HFFc6 (cell line): ENCODE measurements at regions not wholly inside any gene's neighbourhood (a gene's known extent, or its start where the extent isn't known, plus 50 kb on each side); places are given as distances from the start of the nearest gene placed in this dataset.
"Not testable (repeated sequence)": the region's sequence is repeated elsewhere in the genome, so short reads cannot be mapped to it uniquely, and the experiment has no call there.

ENCODE experiments used
- DNase-seq: peaks from one replicate; pipeline ENCODE4 v3.0.0-alpha.2; 2018
- H3K27ac Mint-ChIP-seq: 2 replicates; pipeline ENCODE4 v1.8.0; 2020; ENCODE audit warnings: mild to moderate bottlenecking, mixed read lengths
- H3K27me3 Mint-ChIP-seq: 2 replicates; pipeline ENCODE4 v1.8.0; 2021; ENCODE audit warnings: mild to moderate bottlenecking, moderate library complexity, mixed read lengths; ENCODE audit not compliant: insufficient read depth
- H3K36me3 Mint-ChIP-seq: 2 replicates; pipeline ENCODE4 v1.8.0; 2021; ENCODE audit warnings: low read depth, mixed read lengths
- H3K4me1 Mint-ChIP-seq: 2 replicates; pipeline ENCODE4 v1.8.0; 2020; ENCODE audit warnings: low read depth, mixed read lengths
- H3K4me3 Mint-ChIP-seq: 2 replicates; pipeline ENCODE4 v1.8.0; 2020; ENCODE audit warnings: mild to moderate bottlenecking, moderate library complexity, mixed read lengths
- H3K9me3 Mint-ChIP-seq: 2 replicates; pipeline ENCODE4 v1.8.0; 2020; ENCODE audit warnings: mild to moderate bottlenecking, mixed read lengths
- CTCF ChIP-seq: fragments of 200-600 bp; sonication (generic); IDR thresholded peaks from 2 replicates; pipeline ENCODE4 v1.5.0; 2021; ENCODE audit warnings: antibody characterized with exemption, mild to moderate bottlenecking

GRCh38 chr14:94826774-94827173 lies 56.9 kb upstream of the GSC start:
- Mint-ChIP-seq H3K36me3 (peaks cover 9% of the 10 kb centered on the region; the same call in 1 of the 2 replicates), H3K4me3 (no peak overlapping the region), H3K27me3 (no peaks in the 10 kb centered on the region; the same call in 1 of the 2 replicates), H3K4me1 (no peaks in the 10 kb centered on the region), H3K9me3 (peaks cover 67% of the 10 kb centered on the region), H3K27ac (no peak overlapping the region)
- TF ChIP-seq CTCF, result no peak
- no peak for DNase-seq

GRCh38 chr14:94823556-94824341 lies 53.8 kb upstream of the GSC start:
- peaks cover 61% of the 10 kb centered on the region for H3K9me3 Mint-ChIP-seq
- DNase-seq, result no peak

GRCh38 chr14:94821705-94822104 lies 51.8 kb upstream of the GSC start:
- H3K9me3 Mint-ChIP-seq, result peaks cover 49% of the 10 kb centered on the region
- H3K27ac Mint-ChIP-seq, result no peak overlapping the region
- DNase-seq, result no peak
- H3K4me1 Mint-ChIP-seq, result no peaks in the 10 kb centered on the region
- H3K4me3 Mint-ChIP-seq, result no peak overlapping the region
- TF ChIP-seq CTCF, result no peak
- peaks cover 9% of the 10 kb centered on the region; the same call in 1 of the 2 replicates for H3K36me3 Mint-ChIP-seq
- H3K27me3 Mint-ChIP-seq, result no peaks in the 10 kb centered on the region

More at GRCh38 chr14:94823556-94824341, 53.8 kb upstream of the GSC start:
- H3K4me3 Mint-ChIP-seq, result no peak overlapping the region
- H3K27ac Mint-ChIP-seq, result no peak overlapping the region
- TF ChIP-seq CTCF, result no peak
- peaks cover 9% of the 10 kb centered on the region; the same call in 1 of the 2 replicates for H3K36me3 Mint-ChIP-seq
- no peaks in the 10 kb centered on the region for H3K27me3 Mint-ChIP-seq
- H3K4me1 Mint-ChIP-seq, result no peaks in the 10 kb centered on the region

GRCh38 chr14:94820932-94821331 lies 51.0 kb upstream of the GSC start:
- not testable (repeated sequence) for H3K4me1 Mint-ChIP-seq, H3K27me3 Mint-ChIP-seq, H3K4me3 Mint-ChIP-seq, H3K27ac Mint-ChIP-seq, DNase-seq, H3K36me3 Mint-ChIP-seq
- H3K9me3 Mint-ChIP-seq, result peaks cover 49% of the 10 kb centered on the region
